ENCODE measurements at regions not wholly inside any gene's neighbourhood (a gene's known extent, or its start where the extent isn't known, plus 50 kb on each side); places are given as distances from the start of the nearest gene placed in this dataset.

DNA sequence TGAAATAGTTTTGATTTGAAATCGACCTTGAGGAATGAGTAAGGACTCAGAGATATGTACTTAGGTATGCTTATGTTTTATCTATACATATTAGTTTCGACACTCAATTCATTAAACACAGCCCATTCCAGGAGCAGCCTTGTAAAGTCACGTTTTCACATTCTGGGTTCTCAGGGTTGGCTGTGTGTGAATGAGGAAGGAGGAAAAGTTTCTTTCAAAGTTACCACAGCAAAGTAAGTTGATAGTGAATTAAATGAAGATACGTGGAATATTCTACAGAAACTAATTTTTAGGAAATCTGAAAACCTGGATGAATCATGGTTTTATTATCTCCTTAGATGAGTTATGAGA, 133.5 kb downstream of the C3orf38 start:
- TF ChIP-seq TEAD4 (IDR thresholded peaks at IDR 0.05; ENCODE audit: low read depth, low read length) (no peak), YY1 (IDR thresholded peaks at IDR 0.05; ENCODE audit: low read depth, low read length) (no peak), RNF2 (IDR thresholded peaks at IDR 0.05; ENCODE audit: borderline replicate concordance, low read depth, low read length, missing control alignments, poor library complexity, severe bottlenecking) (no peak), TCF12 (IDR thresholded peaks at IDR 0.05; ENCODE audit: low read depth, low read length) (no peak), POLR2A (IDR thresholded peaks at IDR 0.05; ENCODE audit: control extremely low read depth in 1 of 2, low read depth in 2 of 2, low read length in 2 of 2) (no peak), SIN3A (conservative IDR thresholded peaks at IDR 0.05 in 1 of 2, IDR thresholded peaks at IDR 0.05 in 1 of 2; ENCODE audit: low read depth in 1 of 2, low read length in 2 of 2) (no peak), RBBP5 (IDR thresholded peaks at IDR 0.05; ENCODE audit: borderline replicate concordance, low read depth, low read length) (no peak)
- TF ChIP-seq, protein P1, sequence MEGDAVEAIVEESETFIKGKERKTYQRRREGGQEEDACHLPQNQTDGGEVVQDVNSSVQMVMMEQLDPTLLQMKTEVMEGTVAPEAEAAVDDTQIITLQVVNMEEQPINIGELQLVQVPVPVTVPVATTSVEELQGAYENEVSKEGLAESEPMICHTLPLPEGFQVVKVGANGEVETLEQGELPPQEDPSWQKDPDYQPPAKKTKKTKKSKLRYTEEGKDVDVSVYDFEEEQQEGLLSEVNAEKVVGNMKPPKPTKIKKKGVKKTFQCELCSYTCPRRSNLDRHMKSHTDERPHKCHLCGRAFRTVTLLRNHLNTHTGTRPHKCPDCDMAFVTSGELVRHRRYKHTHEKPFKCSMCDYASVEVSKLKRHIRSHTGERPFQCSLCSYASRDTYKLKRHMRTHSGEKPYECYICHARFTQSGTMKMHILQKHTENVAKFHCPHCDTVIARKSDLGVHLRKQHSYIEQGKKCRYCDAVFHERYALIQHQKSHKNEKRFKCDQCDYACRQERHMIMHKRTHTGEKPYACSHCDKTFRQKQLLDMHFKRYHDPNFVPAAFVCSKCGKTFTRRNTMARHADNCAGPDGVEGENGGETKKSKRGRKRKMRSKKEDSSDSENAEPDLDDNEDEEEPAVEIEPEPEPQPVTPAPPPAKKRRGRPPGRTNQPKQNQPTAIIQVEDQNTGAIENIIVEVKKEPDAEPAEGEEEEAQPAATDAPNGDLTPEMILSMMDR (IDR thresholded peaks at IDR 0.05; ENCODE audit: control extremely low read depth in 1 of 3, insufficient read depth in 1 of 3, low read depth in 1 of 3, low read length in 3 of 3): no peak
- TF ChIP-seq, protein P2, sequence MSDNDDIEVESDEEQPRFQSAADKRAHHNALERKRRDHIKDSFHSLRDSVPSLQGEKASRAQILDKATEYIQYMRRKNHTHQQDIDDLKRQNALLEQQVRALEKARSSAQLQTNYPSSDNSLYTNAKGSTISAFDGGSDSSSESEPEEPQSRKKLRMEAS (IDR thresholded peaks at IDR 0.05): no peak

Data from H1 (cell line).